A673 (cell line): ENCODE measurements at regions not wholly inside any gene's neighbourhood (a gene's known extent, or its start where the extent isn't known, plus 50 kb on each side); places are given as distances from the start of the nearest gene placed in this dataset.

Source experiments
- EZH2 ChIP-seq: fragments of 200-600 bp; sonication (generic); IDR thresholded peaks from 2 replicates; pipeline ENCODE4 v1.6.1; 2017; ENCODE audit warnings: borderline replicate concordance, low read depth, mild to moderate bottlenecking, mixed read lengths, antibody characterized with exemption, low read length; ENCODE audit not compliant: poor library complexity, severe bottlenecking
- TF ChIP-seq, protein P1 (sequence below): fragments of 300-800, 200-600 bp; sonication (generic); conservative IDR thresholded peaks from 2 replicates; pipeline ENCODE4 v1.5.1; 2017; ENCODE audit warnings: low read depth, mild to moderate bottlenecking, antibody characterized with exemption, low read length, moderate library complexity, mixed read lengths

DNA sequence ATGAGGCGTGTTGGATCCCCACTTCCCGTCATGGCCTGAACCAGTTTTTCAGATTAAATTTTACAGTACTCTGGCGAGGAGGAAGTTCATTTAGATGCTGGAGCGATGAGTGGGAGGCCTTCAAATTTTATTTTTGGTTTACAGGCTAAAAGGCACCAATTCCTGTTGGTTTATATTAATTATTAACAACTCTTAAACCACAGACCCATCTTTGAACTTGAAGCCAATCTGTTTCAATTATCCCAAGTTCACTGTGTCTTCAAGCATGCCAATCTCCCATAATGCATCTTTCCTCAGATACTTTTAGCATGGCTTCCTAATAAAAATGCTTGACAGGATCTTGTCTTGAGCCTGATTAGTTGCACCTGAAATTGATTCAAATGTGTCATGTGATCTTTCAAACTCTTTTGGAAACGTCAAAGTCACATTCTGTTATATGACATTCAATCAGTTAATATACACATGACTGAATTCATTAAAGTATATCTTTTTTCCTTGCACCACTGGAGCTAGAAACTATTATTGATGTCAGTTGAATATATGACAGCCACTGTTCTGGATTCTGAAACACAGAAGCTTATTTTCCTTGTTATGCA lies 641.7 kb upstream of the TMEM132C start:
- TF ChIP-seq, protein P1, sequence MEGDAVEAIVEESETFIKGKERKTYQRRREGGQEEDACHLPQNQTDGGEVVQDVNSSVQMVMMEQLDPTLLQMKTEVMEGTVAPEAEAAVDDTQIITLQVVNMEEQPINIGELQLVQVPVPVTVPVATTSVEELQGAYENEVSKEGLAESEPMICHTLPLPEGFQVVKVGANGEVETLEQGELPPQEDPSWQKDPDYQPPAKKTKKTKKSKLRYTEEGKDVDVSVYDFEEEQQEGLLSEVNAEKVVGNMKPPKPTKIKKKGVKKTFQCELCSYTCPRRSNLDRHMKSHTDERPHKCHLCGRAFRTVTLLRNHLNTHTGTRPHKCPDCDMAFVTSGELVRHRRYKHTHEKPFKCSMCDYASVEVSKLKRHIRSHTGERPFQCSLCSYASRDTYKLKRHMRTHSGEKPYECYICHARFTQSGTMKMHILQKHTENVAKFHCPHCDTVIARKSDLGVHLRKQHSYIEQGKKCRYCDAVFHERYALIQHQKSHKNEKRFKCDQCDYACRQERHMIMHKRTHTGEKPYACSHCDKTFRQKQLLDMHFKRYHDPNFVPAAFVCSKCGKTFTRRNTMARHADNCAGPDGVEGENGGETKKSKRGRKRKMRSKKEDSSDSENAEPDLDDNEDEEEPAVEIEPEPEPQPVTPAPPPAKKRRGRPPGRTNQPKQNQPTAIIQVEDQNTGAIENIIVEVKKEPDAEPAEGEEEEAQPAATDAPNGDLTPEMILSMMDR: no peak
- TF ChIP-seq EZH2: no peak
